K562 (cell line): ENCODE measurements at regions not wholly inside any gene's neighbourhood (a gene's known extent, or its start where the extent isn't known, plus 50 kb on each side); places are given as distances from the start of the nearest gene placed in this dataset.

Experiments
- ATAC-seq: fragments of 200-7000 bp; cut with Tn5 transposase; 3 replicates; pipeline ENCODE4 v1.9.1; 2020; ENCODE audit warnings: moderate library complexity
- BruUV-seq: library from RNA; stranded (reverse); fragments of 400-500 nt; replicated peaks from 2 replicates; lab custom pipeline; 2021; lab: Mats Ljungman, UMichigan
- CTCF ChIA-PET: fragments of 300-600 bp; formaldehyde crosslinking; extraction: SDS; loops from one replicate; lab custom pipeline; 2021; ENCODE audit warnings: low intra/inter-chr PET ratio; lab: Yijun Ruan, JAX
- POLR2A ChIA-PET: fragments of 300-600, 350-650 bp; sonication (Branson Sonifier 250); formaldehyde crosslinking; extraction: SDS; loops from one replicate; lab custom pipeline; 2021; ENCODE audit warnings: antibody characterized with exemption, inconsistent platforms; lab: Yijun Ruan, JAX
- DNase-seq, 4 experiments: peaks; one replicate each; pipeline versions ENCODE4 v3.0.0 to v3.0.0-alpha.2; 2011 to 2018; ENCODE audit warnings: low spot score in 3 of 4, mixed read lengths in 3 of 4; ENCODE audit errors: extremely low read depth in 1 of 4
- FAIRE-seq: peaks from 2 replicates; lab custom pipeline; 2011; peaks lifted over from hg19 to GRCh38; lab: Jason Lieb, UNC
- H2AFZ ChIP-seq: 2 replicates; pipeline ENCODE4 v1.6.0; 2011; ENCODE audit warnings: low read depth, low read length, control low read depth, inconsistent platforms
- H3K27ac ChIP-seq: fragments of 200-600 bp; 3 replicates; pipeline ENCODE4 v1.8.0; 2011; ENCODE audit warnings: low read depth, mild to moderate bottlenecking, control low read depth, inconsistent platforms, low read length, moderate library complexity, mixed read lengths; ENCODE audit errors: extremely low read depth
- H3K27me3 ChIP-seq, 2 experiments: fragments of 300-600 bp in 1 of 2; 2 replicates in 1 of 2; 3 replicates in 1 of 2; pipeline versions ENCODE4 v1.6.0 to v1.8.0; 2011; ENCODE audit warnings: inconsistent platforms in 2 of 2, low read length in 2 of 2, mild to moderate bottlenecking in 1 of 2, mixed read lengths in 1 of 2, moderate library complexity in 1 of 2; ENCODE audit not compliant: control insufficient read depth in 2 of 2, insufficient read depth in 2 of 2
- H3K36me3 ChIP-seq: fragments of 300-600 bp; 3 replicates; pipeline ENCODE4 v1.8.0; 2011; ENCODE audit warnings: mild to moderate bottlenecking, low read length, inconsistent platforms; ENCODE audit not compliant: control insufficient read depth, insufficient read depth
- H3K4me1 ChIP-seq, 2 experiments: fragments of 200-600 bp in 1 of 2; replicated peaks in 1 of 2; 2 replicates in 1 of 2; 3 replicates in 1 of 2; pipeline versions ENCODE4 v1.5.1 to v1.8.0; 2011; ENCODE audit warnings: inconsistent platforms in 2 of 2, low read length in 2 of 2, mild to moderate bottlenecking in 1 of 2, mixed read lengths in 1 of 2, moderate library complexity in 1 of 2; ENCODE audit not compliant: control insufficient read depth in 2 of 2, insufficient read depth in 2 of 2
- H3K4me2 ChIP-seq: 2 replicates; pipeline ENCODE4 v1.6.1; 2011; ENCODE audit warnings: low read length, control low read depth, inconsistent platforms, mixed read lengths; ENCODE audit not compliant: insufficient read depth
- H3K4me3 ChIP-seq: fragments of 200-600 bp; sonication (generic), shearing (Covaris generic); 2 replicates; pipeline ENCODE4 v1.5.1; 2016; ENCODE audit warnings: control low read depth, inconsistent platforms
- H3K79me2 ChIP-seq: fragments of 200-600 bp; 3 replicates; pipeline ENCODE4 v1.8.0; 2011; ENCODE audit warnings: low read length, inconsistent platforms; ENCODE audit not compliant: control insufficient read depth, insufficient read depth
- H3K9ac ChIP-seq, 2 experiments: 2 replicates each; pipeline versions ENCODE4 v1.6.0 to v1.6.1; 2011; ENCODE audit warnings: low read depth in 2 of 2, low read length in 2 of 2, control low read depth in 1 of 2, inconsistent platforms in 1 of 2, mild to moderate bottlenecking in 1 of 2, mixed read lengths in 1 of 2; ENCODE audit not compliant: insufficient read depth in 1 of 2
- H3K9me1 ChIP-seq: one replicate; pipeline ENCODE4 v1.6.0; 2011; ENCODE audit warnings: inconsistent platforms, mild to moderate bottlenecking, low read length, moderate library complexity; ENCODE audit not compliant: control insufficient read depth, insufficient read depth
- H3K9me3 ChIP-seq: replicated peaks from 2 replicates; pipeline ENCODE4 v1.5.1; 2011; ENCODE audit warnings: low read depth, low read length, inconsistent platforms; ENCODE audit not compliant: control insufficient read depth, insufficient read depth
- H4K20me1 ChIP-seq: replicated peaks from 2 replicates; pipeline ENCODE4 v1.6.1; 2011; ENCODE audit warnings: low read length, inconsistent platforms, mixed read lengths; ENCODE audit not compliant: control insufficient read depth, insufficient read depth
- DDX20 ChIP-seq: fragments of 450-650 bp; IDR thresholded peaks from 2 replicates; pipeline ENCODE4 v1.6.1; 2016; ENCODE audit warnings: missing genetic modification characterization, low read depth, mild to moderate bottlenecking, missing compliant biosample characterization, moderate library complexity
- E4F1 ChIP-seq: fragments of 250-450 bp; sonication (Bioruptor Pico); IDR thresholded peaks from 2 replicates; pipeline ENCODE4 v1.5.0; 2021; ENCODE audit warnings: mild to moderate bottlenecking, borderline replicate concordance
- ETV1 ChIP-seq: fragments of 450-650 bp; conservative IDR thresholded peaks from 2 replicates; pipeline ENCODE4 v1.6.1; 2016; ENCODE audit warnings: missing genetic modification characterization, control low read depth, low read depth, missing compliant biosample characterization
- GTF2B ChIP-seq: IDR thresholded peaks from 2 replicates; pipeline ENCODE4 v1.6.1; 2011; ENCODE audit not compliant: insufficient read length; ENCODE audit errors: extremely low read depth
- ID3 ChIP-seq, 2 experiments: fragments of 250-450 bp in 1 of 2; fragments of 450-650 bp in 1 of 2; sonication (Bioruptor Pico) in 1 of 2; IDR thresholded peaks; 2 replicates each; pipeline versions ENCODE4 v1.6.1 to v1.8.0; 2016 to 2021; ENCODE audit warnings: mild to moderate bottlenecking in 2 of 2, moderate library complexity in 2 of 2, missing compliant biosample characterization in 1 of 2, missing genetic modification characterization in 1 of 2
- MCM2 ChIP-seq: fragments of 450-650 bp; IDR thresholded peaks from 2 replicates; pipeline ENCODE4 v1.6.1; 2017; ENCODE audit warnings: low read depth, mild to moderate bottlenecking
- PYGO2 ChIP-seq: fragments of 450-650 bp; IDR thresholded peaks from 2 replicates; pipeline ENCODE4 v1.6.1; 2016; ENCODE audit warnings: mild to moderate bottlenecking, missing genetic modification characterization, moderate library complexity, missing compliant biosample characterization
- RFX5 ChIP-seq: IDR thresholded peaks from 2 replicates; pipeline ENCODE4 v1.6.1; 2011; ENCODE audit warnings: low read depth, mild to moderate bottlenecking, improper control_type of control experiment, low read length
- SMARCE1 ChIP-seq: fragments of 450-650 bp; IDR thresholded peaks from 2 replicates; pipeline ENCODE4 v1.7.1; 2016; ENCODE audit warnings: mild to moderate bottlenecking
- TFAM ChIP-seq: fragments of 250-450 bp; sonication (Bioruptor Pico); conservative IDR thresholded peaks from 2 replicates; pipeline ENCODE4 v1.5.0; 2021; ENCODE audit warnings: mild to moderate bottlenecking, moderate library complexity
- ZFP1 ChIP-seq: fragments of 450-650 bp; formaldehyde crosslinking; IDR thresholded peaks from 2 replicates; pipeline ENCODE4 v1.4.0; 2020; ENCODE audit warnings: mild to moderate bottlenecking, mixed read lengths
- ZFPM2 ChIP-seq: fragments of 250-450 bp; sonication (Bioruptor Pico); IDR thresholded peaks from 2 replicates; pipeline ENCODE4 v1.5.1; 2022; ENCODE audit warnings: mild to moderate bottlenecking
- ZNF12 ChIP-seq: sonication (generic); formaldehyde crosslinking; IDR thresholded peaks from 2 replicates; pipeline ENCODE4 v1.4.0; 2020; ENCODE audit warnings: mild to moderate bottlenecking, missing genetic modification reagents
- WGBS: fragments of 100-300 bp; shearing (Covaris generic); methylation state at CpG from one replicate; pipeline ENCODE4 v1.1.6; 2016; ENCODE audit warnings: low coverage, mixed read lengths; ENCODE audit not compliant: insufficient coverage; ENCODE audit errors: missing lambda C conversion rate; 5-methylcytosine and 5-hydroxymethylcytosine counted together
- in situ Hi-C: fragments of 300-500 bp; cut with MboI; formaldehyde crosslinking; loops from 4 replicates; pipeline ENCODE4 v1.15.0; 2018; ENCODE audit warnings: inconsistent platforms, mixed read lengths
- intact Hi-C: fragments of 100-400 bp; cut with micrococcal nuclease; formaldehyde crosslinking; loops from 2 replicates; pipeline ENCODE4 v1.14.2; 2022

- Histone ChIP-seq H4K20me1 (no peaks in the 10 kb centered on the region), H3K4me1 (no peaks in the 10 kb centered on the region), H3K79me2 (no peaks in the 10 kb centered on the region), H3K36me3 (no peaks in the 10 kb centered on the region), H3K9ac (no peak overlapping the region), H3K27ac (no peak overlapping the region), H2AFZ (no peak overlapping the region), H3K9me3 (no peaks in the 10 kb centered on the region), H3K4me2 (no peak overlapping the region), H3K27me3 (peaks cover 5 to 18% of the 10 kb centered on the region in 2 experiments), H3K4me3 (no peak overlapping the region), H3K9me1 (no peaks in the 10 kb centered on the region)
- ATAC-seq (no peak), DNase-seq (no peak), FAIRE-seq (no peak)
- in situ Hi-C loops (no loop called here), intact Hi-C loops (no loop called here)
- CTCF ChIA-PET: no interaction called here
- POLR2A ChIA-PET: interaction anchor here (0.6 kb wide), 1 partner anchor 31 kb away, joined by 3 read pairs; no protein-coding TSS in a partner anchor
- BruUV-seq: no TSS peak
- 0% methylated on average over 1 of the region's 1 CpG for WGBS
- TF ChIP-seq ZNF12 (CRISPR knock-in tag) (no peak), SMARCE1 (no peak), ID3 (CRISPR knock-in tag; IDR thresholded peaks at IDR 0.05) (no peak), ID3 (tag; IDR thresholded peaks at IDR 0.05) (no peak), GTF2B (no peak), MCM2 (no peak), DDX20 (tag) (no peak), E4F1 (CRISPR knock-in tag) (no peak), TFAM (no peak), PYGO2 (tag) (no peak), ZFPM2 (CRISPR knock-in tag) (no peak), ZFP1 (CRISPR knock-in tag) (no peak), RFX5 (no peak), ETV1 (tag) (no peak)
- TF ChIP-seq, all 486 proteins: peak for 0
Observed at GRCh38 chr10:43827853-43828252, 179.2 kb upstream of the ZNF32 start.
